Neural progenitor cell (in vitro differentiated cells): ENCODE measurements at regions not wholly inside any gene's neighbourhood (a gene's known extent, or its start where the extent isn't known, plus 50 kb on each side); places are given as distances from the start of the nearest gene placed in this dataset.
A peak's percentile ranks its signal among the peaks of the same experiment; 100 is the strongest.

ENCODE experiments used
- DNase-seq: peaks from one replicate; pipeline ENCODE4 v3.0.0-alpha.2; 2016; ENCODE audit warnings: low spot score
- H2AFZ ChIP-seq: fragments of 200-600 bp; sonication (generic); replicated peaks from 2 replicates; pipeline ENCODE4 v1.6.1; 2016; ENCODE audit warnings: antibody characterized with exemption
- H3F3A ChIP-seq: fragments of 200-600 bp; sonication (generic); 2 replicates; pipeline ENCODE4 v1.6.1; 2016; ENCODE audit warnings: antibody characterized with exemption, low read depth
- H3K27ac ChIP-seq: fragments of 200-600 bp; sonication (generic); 2 replicates; pipeline ENCODE4 v1.5.1; 2016; ENCODE audit warnings: mild to moderate bottlenecking
- H3K27me3 ChIP-seq: fragments of 200-600 bp; sonication (generic); 2 replicates; pipeline ENCODE4 v1.6.1; 2016; ENCODE audit warnings: mild to moderate bottlenecking, moderate library complexity
- H3K36me3 ChIP-seq: fragments of 200-600 bp; sonication (generic); 2 replicates; pipeline ENCODE4 v1.5.1; 2016
- H3K4me1 ChIP-seq: fragments of 200-600 bp; sonication (generic); 2 replicates; pipeline ENCODE4 v1.6.1; 2016; ENCODE audit warnings: mixed run types
- H3K4me2 ChIP-seq: fragments of 200-600 bp; sonication (generic); 2 replicates; pipeline ENCODE4 v1.6.1; 2016
- H3K4me3 ChIP-seq: fragments of 200-600 bp; sonication (generic); 2 replicates; pipeline ENCODE4 v1.5.1; 2016
- H3K79me2 ChIP-seq: fragments of 200-600 bp; sonication (generic); 2 replicates; pipeline ENCODE4 v1.6.1; 2016; ENCODE audit warnings: low read depth
- H3K9ac ChIP-seq: fragments of 200-600 bp; sonication (generic); 2 replicates; pipeline ENCODE4 v1.6.1; 2016
- H3K9me3 ChIP-seq: fragments of 200-600 bp; sonication (generic); 2 replicates; pipeline ENCODE4 v1.5.1; 2016; ENCODE audit warnings: low read depth
- H4K20me1 ChIP-seq: fragments of 200-600 bp; sonication (generic); 2 replicates; pipeline ENCODE4 v1.6.1; 2016; ENCODE audit warnings: low read depth
- H3K27ac Mint-ChIP-seq: 3 replicates; pipeline ENCODE4 v1.8.0; 2021; ENCODE audit warnings: mixed read lengths
- H3K27me3 Mint-ChIP-seq: 2 replicates; pipeline ENCODE4 v1.8.0; 2022; ENCODE audit warnings: low read depth, mild to moderate bottlenecking, inconsistent platforms, moderate library complexity, mixed read lengths; ENCODE audit not compliant: insufficient read depth
- H3K36me3 Mint-ChIP-seq: 3 replicates; pipeline ENCODE4 v1.8.0; 2021; ENCODE audit warnings: mixed read lengths
- H3K4me1 Mint-ChIP-seq: 3 replicates; pipeline ENCODE4 v1.8.0; 2021; ENCODE audit warnings: mixed read lengths
- H3K4me3 Mint-ChIP-seq: 3 replicates; pipeline ENCODE4 v1.8.0; 2021; ENCODE audit warnings: mild to moderate bottlenecking, moderate library complexity, mixed read lengths
- H3K9me3 Mint-ChIP-seq: 3 replicates; pipeline ENCODE4 v1.8.0; 2020; ENCODE audit warnings: mixed read lengths
- EZH2 ChIP-seq: fragments of 200-600 bp; sonication (generic); IDR thresholded peaks from 2 replicates; pipeline ENCODE4 v1.6.1; 2017; ENCODE audit warnings: antibody characterized with exemption, mild to moderate bottlenecking, moderate library complexity
- EZH2phosphoT487 ChIP-seq: fragments of 200-600 bp; sonication (generic); IDR thresholded peaks from 2 replicates; pipeline ENCODE4 v1.6.1; 2017; ENCODE audit warnings: antibody characterized with exemption
- TF ChIP-seq, protein P1 (sequence below): fragments of 200-600 bp; sonication (generic); IDR thresholded peaks from 2 replicates; pipeline ENCODE4 v1.5.1; 2017; ENCODE audit warnings: antibody characterized with exemption, mild to moderate bottlenecking

DNA sequence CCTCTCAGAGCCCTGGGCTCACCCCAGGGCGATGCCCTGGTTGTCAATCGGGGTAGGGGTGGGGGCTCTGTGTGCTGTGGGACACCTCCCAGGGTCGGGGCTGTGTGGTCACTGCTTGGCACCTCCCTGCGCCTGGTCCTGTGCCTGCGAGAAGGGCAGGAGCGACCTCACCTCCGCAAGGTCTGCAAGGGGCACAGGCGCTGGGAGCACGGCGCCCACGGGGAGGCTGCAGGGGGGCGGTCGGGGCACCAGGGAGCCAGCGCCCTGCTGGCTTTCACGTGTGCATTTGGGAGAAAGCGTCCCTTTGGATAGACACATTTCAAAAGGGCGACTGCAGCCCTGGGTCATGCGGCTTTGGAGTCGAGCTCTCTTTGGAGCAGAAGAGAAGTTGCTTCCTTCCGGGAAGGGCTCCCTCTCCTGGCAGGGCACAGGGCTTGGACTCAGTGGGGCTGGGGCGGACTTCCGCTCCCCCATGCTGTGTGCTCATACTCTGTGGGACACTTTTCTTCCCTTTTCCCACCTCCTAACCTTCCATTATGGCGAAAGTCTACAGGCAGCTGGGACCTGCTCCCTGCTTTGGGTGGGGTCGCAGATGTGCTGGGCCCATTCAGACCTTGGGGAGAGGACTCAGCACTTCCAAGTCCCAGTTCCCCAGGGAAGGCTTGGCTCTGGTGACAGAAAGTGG is 52.9 kb upstream of the SLC28A3 start:
- Mint-ChIP-seq H3K4me3 (no peak overlapping the region), H3K36me3 (no peaks in the 10 kb centered on the region), H3K27me3 (peaks cover 7% of the 10 kb centered on the region), H3K9me3 (no peaks in the 10 kb centered on the region), H3K4me1 (peaks cover 8% of the 10 kb centered on the region), H3K27ac (no peak overlapping the region)
- Histone ChIP-seq H3K4me2 (no peak overlapping the region), H3K4me1 (no peaks in the 10 kb centered on the region), H2AFZ (no peak overlapping the region), H3F3A (no peaks in the 10 kb centered on the region), H3K9ac (no peak overlapping the region), H4K20me1 (no peaks in the 10 kb centered on the region), H3K9me3 (no peaks in the 10 kb centered on the region), H3K4me3 (no peak overlapping the region), H3K27me3 (no peaks in the 10 kb centered on the region), H3K27ac (no peak overlapping the region), H3K79me2 (no peaks in the 10 kb centered on the region), H3K36me3 (no peaks in the 10 kb centered on the region)
- no peak for TF ChIP-seq EZH2
- TF ChIP-seq EZH2phosphoT487, result no peak
- TF ChIP-seq, protein P1, sequence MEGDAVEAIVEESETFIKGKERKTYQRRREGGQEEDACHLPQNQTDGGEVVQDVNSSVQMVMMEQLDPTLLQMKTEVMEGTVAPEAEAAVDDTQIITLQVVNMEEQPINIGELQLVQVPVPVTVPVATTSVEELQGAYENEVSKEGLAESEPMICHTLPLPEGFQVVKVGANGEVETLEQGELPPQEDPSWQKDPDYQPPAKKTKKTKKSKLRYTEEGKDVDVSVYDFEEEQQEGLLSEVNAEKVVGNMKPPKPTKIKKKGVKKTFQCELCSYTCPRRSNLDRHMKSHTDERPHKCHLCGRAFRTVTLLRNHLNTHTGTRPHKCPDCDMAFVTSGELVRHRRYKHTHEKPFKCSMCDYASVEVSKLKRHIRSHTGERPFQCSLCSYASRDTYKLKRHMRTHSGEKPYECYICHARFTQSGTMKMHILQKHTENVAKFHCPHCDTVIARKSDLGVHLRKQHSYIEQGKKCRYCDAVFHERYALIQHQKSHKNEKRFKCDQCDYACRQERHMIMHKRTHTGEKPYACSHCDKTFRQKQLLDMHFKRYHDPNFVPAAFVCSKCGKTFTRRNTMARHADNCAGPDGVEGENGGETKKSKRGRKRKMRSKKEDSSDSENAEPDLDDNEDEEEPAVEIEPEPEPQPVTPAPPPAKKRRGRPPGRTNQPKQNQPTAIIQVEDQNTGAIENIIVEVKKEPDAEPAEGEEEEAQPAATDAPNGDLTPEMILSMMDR, result peak; percentile 19
- DNase-seq, result no peak

DNA sequence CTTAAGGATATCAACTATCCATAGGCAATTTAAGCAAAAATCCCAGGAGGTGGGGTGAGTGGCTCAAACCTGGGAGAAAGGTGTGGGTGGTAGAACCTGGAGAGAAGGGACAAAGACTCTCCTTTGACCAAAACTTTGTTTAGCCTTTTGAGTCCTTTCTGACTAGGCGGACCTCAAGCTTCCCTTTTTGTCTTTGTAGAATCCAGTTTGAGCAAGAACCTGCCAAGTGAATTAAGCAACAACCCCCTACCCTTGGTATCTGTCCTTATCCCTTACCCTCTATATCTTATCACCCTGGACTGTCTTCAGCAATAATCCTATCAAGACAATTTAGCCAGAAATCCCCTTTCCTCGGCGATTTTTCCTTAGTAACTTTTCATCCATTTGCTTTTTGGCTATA is 53.5 kb upstream of the SLC28A3 start:
- Histone ChIP-seq H3K36me3 (no peaks in the 10 kb centered on the region), H2AFZ (no peak overlapping the region), H3K27me3 (no peaks in the 10 kb centered on the region), H3K9ac (no peak overlapping the region), H3K4me2 (no peak overlapping the region), H4K20me1 (no peaks in the 10 kb centered on the region), H3K9me3 (no peaks in the 10 kb centered on the region), H3K4me1 (no peaks in the 10 kb centered on the region), H3K27ac (no peak overlapping the region), H3F3A (no peaks in the 10 kb centered on the region), H3K79me2 (no peaks in the 10 kb centered on the region), H3K4me3 (no peak overlapping the region)
- H3K27me3 Mint-ChIP-seq, result peaks cover 7% of the 10 kb centered on the region
- no peak for TF ChIP-seq EZH2
- no peak for TF ChIP-seq EZH2phosphoT487
- TF ChIP-seq, protein P1, result no peak
- no peak for DNase-seq
- no peak overlapping the region for H3K27ac Mint-ChIP-seq
- no peaks in the 10 kb centered on the region for H3K36me3 Mint-ChIP-seq
- no peak overlapping the region for H3K4me3 Mint-ChIP-seq
- peaks cover 8% of the 10 kb centered on the region for H3K4me1 Mint-ChIP-seq
- H3K9me3 Mint-ChIP-seq, result no peaks in the 10 kb centered on the region

DNA sequence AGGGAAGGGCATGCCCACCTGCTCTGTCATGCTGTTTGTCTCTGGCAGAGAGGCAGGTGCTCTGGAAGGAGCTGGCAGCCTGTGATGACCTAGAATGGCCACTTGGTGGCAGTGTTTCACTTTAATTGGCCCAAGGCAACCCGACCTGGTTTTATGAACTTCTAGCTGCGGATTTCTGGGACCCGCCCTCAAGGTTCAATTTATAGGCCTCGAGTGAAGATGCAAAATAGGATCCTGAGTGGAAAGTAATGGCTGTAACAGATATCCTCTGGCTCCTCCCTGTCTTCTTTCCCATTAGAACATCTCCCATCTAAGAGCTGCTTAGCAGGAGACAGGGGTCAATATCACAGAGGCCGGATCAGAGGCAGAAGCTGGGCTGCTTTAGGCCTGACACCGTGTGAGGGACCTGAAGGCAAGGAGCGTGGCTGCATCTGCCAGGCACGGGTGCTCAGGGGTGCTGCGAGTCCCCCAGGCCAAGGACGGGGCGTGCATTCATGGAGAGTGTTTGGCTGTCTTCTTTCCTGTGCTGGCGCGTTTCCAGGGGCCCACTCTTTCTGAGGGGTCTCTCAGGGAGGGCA is 56.7 kb upstream of the SLC28A3 start:
- Histone ChIP-seq H3K9me3 (no peaks in the 10 kb centered on the region), H3K4me3 (no peak overlapping the region), H3K4me1 (no peaks in the 10 kb centered on the region), H3F3A (no peaks in the 10 kb centered on the region), H3K4me2 (no peak overlapping the region), H3K27me3 (no peaks in the 10 kb centered on the region), H3K27ac (no peak overlapping the region), H4K20me1 (no peaks in the 10 kb centered on the region), H3K79me2 (no peaks in the 10 kb centered on the region), H3K36me3 (no peaks in the 10 kb centered on the region), H3K9ac (no peak overlapping the region), H2AFZ (peak overlapping the region; percentile 37)
- Mint-ChIP-seq H3K27me3 (peaks cover 7% of the 10 kb centered on the region), H3K9me3 (peaks cover 4% of the 10 kb centered on the region), H3K36me3 (no peaks in the 10 kb centered on the region), H3K4me3 (no peak overlapping the region), H3K4me1 (peaks cover 4% of the 10 kb centered on the region), H3K27ac (no peak overlapping the region)
- TF ChIP-seq, protein P1, result peak; percentile 88
- TF ChIP-seq EZH2phosphoT487, result no peak
- peak; percentile 82 for DNase-seq
